Activated CD8-positive, alpha-beta memory T cell treated with anti-CD3 and anti-CD28 coated beads, Interleukin-2, amount 10 ng/mL, durations not matched to agents 7 days and 5 days (primary cell): ENCODE measurements at regions not wholly inside any gene's neighbourhood (a gene's known extent, or its start where the extent isn't known, plus 50 kb on each side); places are given as distances from the start of the nearest gene placed in this dataset.

ENCODE experiments used
- ATAC-seq: fragments of 150-1000 bp; cut with Tn5 transposase; one replicate; pipeline ENCODE4 v1.10.0; 2021; ENCODE audit warnings: moderate library complexity
- CTCF ChIA-PET: fragments of 350-600 bp; sonication (Branson Sonifier 250); formaldehyde crosslinking; loops from one replicate; lab custom pipeline; 2021; ENCODE audit warnings: antibody characterized with exemption; lab: Charles Lee
- DNase-seq: peaks from one replicate; pipeline ENCODE4 v3.0.0-alpha.2; 2020
- H3K27ac Mint-ChIP-seq: one replicate; pipeline ENCODE4 v1.8.0; 2021; ENCODE audit warnings: mild to moderate bottlenecking, mixed read lengths
- H3K27me3 Mint-ChIP-seq: one replicate; pipeline ENCODE4 v1.8.0; 2021; ENCODE audit warnings: mixed read lengths
- H3K36me3 Mint-ChIP-seq: one replicate; pipeline ENCODE4 v1.8.0; 2021; ENCODE audit warnings: mild to moderate bottlenecking, mixed read lengths
- H3K4me1 Mint-ChIP-seq: one replicate; pipeline ENCODE4 v1.8.0; 2021; ENCODE audit warnings: mixed read lengths
- H3K4me3 Mint-ChIP-seq: one replicate; pipeline ENCODE4 v1.8.0; 2021; ENCODE audit warnings: mild to moderate bottlenecking, moderate library complexity, mixed read lengths
- H3K9me3 Mint-ChIP-seq: one replicate; pipeline ENCODE4 v1.8.0; 2022; ENCODE audit warnings: low read depth, mixed read lengths

GRCh38 chr9:81411961-81412360 is 277.4 kb downstream of the TLE1 start:
- CTCF ChIA-PET = no interaction called here
- DNase-seq (no peak), ATAC-seq (no peak)
- Mint-ChIP-seq H3K4me1 (no peaks in the 10 kb centered on the region), H3K27ac (no peak overlapping the region), H3K9me3 (peaks cover 2% of the 10 kb centered on the region), H3K27me3 (no peaks in the 10 kb centered on the region), H3K36me3 (no peaks in the 10 kb centered on the region), H3K4me3 (no peak overlapping the region)

DNA sequence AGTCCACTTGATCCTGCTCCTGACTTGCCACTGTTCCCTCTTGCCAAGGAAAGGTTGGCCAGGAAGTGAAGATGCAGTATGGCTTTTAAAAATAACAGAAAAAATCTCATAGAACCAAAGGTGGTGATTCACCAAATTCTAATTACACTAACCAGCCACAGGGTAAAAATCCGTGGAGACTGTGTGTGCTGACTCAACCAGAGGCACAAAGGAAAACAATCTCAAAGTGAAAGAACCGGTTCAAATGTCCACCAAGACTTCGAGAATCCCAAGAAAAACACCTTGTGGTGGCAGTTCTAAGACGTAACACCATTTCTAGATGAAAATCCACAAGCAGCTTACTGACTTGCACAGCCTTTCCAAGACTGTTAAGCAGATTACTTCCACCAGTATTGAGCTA is 279.1 kb downstream of the TLE1 start:
- no peak for ATAC-seq
- CTCF ChIA-PET = no interaction called here

DNA sequence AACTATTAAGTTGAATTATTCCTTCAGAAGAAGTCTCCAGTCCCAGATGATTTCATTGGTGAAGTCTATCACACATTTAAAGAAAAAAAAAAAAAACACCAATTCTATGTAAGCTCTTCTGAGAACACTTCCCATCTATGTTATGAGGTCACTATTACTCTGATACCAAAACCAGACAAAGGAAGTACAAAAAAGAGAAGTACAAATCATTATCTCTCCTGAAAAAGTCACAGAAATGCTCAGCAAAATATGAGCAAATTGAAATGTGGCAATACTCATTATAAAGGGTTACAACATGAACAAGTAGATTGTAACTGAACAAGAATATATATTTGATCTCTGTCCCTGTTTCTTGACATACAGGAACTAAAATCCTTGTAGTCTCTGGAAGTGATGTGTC is 280.4 kb downstream of the TLE1 start:
- H3K9me3 Mint-ChIP-seq = peaks cover 2% of the 10 kb centered on the region
- no peaks in the 10 kb centered on the region for H3K27me3 Mint-ChIP-seq
- H3K4me1 Mint-ChIP-seq = no peaks in the 10 kb centered on the region
- DNase-seq (no peak), ATAC-seq (no peak)
- CTCF ChIA-PET = no interaction called here
- H3K27ac Mint-ChIP-seq = no peak overlapping the region
- H3K36me3 Mint-ChIP-seq = no peaks in the 10 kb centered on the region
- H3K4me3 Mint-ChIP-seq = no peak overlapping the region

More for the DNA sequence above, 279.1 kb downstream of the TLE1 start:
- H3K36me3 Mint-ChIP-seq = no peaks in the 10 kb centered on the region
- H3K4me1 Mint-ChIP-seq = no peaks in the 10 kb centered on the region
- peaks cover 2% of the 10 kb centered on the region for H3K9me3 Mint-ChIP-seq
- no peak for DNase-seq
- no peak overlapping the region for H3K4me3 Mint-ChIP-seq
- no peak overlapping the region for H3K27ac Mint-ChIP-seq
- H3K27me3 Mint-ChIP-seq = no peaks in the 10 kb centered on the region

GRCh38 chr9:81404931-81405598 is 284.3 kb downstream of the TLE1 start:
- no peak for ATAC-seq
- Mint-ChIP-seq H3K27ac (no peak overlapping the region), H3K36me3 (no peaks in the 10 kb centered on the region), H3K9me3 (peaks cover 2% of the 10 kb centered on the region), H3K4me3 (no peak overlapping the region), H3K4me1 (no peaks in the 10 kb centered on the region), H3K27me3 (no peaks in the 10 kb centered on the region)
- DNase-seq = no peak
- CTCF ChIA-PET = interaction anchor here (0.6 kb wide), 1 partner anchor 12 kb away, joined by 3 read pairs; no protein-coding TSS in a partner anchor

GRCh38 chr9:81397481-81398381 is 291.6 kb downstream of the TLE1 start:
- Mint-ChIP-seq H3K9me3 (peaks cover 6% of the 10 kb centered on the region), H3K27ac (no peak overlapping the region), H3K36me3 (no peaks in the 10 kb centered on the region), H3K4me3 (no peak overlapping the region), H3K4me1 (no peaks in the 10 kb centered on the region), H3K27me3 (no peaks in the 10 kb centered on the region)
- CTCF ChIA-PET = no interaction called here
- DNase-seq = no peak
- no peak for ATAC-seq

- H3K36me3 Mint-ChIP-seq = no peaks in the 10 kb centered on the region
- no peaks in the 10 kb centered on the region for H3K4me1 Mint-ChIP-seq
- CTCF ChIA-PET = no interaction called here
- no peak overlapping the region for H3K27ac Mint-ChIP-seq
- H3K9me3 Mint-ChIP-seq = peaks cover 10% of the 10 kb centered on the region
- no peaks in the 10 kb centered on the region for H3K27me3 Mint-ChIP-seq
- DNase-seq (no peak), ATAC-seq (no peak)
- no peak overlapping the region for H3K4me3 Mint-ChIP-seq
Measured at GRCh38 chr9:81396528-81396927, 292.8 kb downstream of the TLE1 start.

DNA sequence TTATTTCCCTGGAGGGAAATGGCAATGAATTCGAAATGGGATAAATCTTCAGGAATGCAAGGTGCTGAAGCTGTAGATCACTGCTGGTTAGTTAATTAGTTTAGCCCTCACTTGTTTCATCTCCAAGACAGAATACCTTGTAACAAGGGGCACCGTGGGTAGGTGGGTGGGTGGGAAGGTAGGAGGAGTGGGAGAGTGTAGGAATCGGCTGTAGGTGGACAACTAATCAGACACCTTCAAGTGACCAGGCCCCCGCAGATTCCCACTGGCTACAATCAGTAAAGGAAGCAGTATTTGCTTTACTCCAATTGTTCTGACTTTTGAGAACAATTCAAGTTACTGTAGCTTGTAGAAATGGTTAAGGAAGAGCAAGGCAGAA is 293.7 kb downstream of the TLE1 start:
- Mint-ChIP-seq H3K27ac (no peak overlapping the region), H3K4me1 (no peaks in the 10 kb centered on the region), H3K4me3 (no peak overlapping the region), H3K9me3 (peaks cover 10% of the 10 kb centered on the region), H3K27me3 (no peaks in the 10 kb centered on the region), H3K36me3 (no peaks in the 10 kb centered on the region)
- CTCF ChIA-PET = no interaction called here
- ATAC-seq = no peak
- DNase-seq = no peak

DNA sequence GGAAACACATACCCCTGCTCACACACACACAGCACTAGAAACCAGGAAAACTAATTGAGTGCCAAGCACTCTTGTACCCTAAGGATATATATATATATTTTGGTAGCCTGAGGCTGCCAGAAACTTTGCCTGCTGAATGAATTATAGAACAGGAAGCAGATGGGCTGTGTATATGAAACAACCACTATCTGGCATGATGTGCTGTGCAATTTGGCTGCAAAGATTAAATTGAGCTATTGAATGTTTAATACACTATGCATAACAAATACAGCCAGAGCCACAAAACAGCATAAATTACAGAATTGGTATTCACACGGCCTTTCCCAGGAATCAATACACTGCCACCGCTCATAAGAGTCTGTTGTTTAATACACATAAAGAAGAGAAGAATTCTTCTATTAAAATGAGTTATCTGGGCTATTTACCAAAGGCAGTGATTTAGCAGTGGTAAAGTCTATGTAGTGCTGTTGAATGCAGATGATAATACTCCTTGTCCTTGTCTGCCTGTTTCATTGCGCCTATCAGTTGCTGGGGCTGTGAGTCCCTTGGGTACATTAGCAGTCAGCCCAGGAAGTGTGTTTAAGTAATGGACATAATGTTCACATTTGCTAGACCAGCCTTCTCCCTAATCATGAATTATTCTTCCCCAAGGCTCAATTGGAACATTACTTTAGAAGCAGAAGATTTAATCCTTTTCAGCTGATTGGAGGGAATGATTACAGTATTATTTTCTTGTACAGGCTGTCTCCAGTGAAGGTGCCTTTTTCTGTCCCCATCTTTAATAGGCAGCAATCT is 294.3 kb downstream of the TLE1 start:
- Mint-ChIP-seq H3K27me3 (no peaks in the 10 kb centered on the region), H3K4me1 (no peaks in the 10 kb centered on the region), H3K27ac (no peak overlapping the region), H3K36me3 (no peaks in the 10 kb centered on the region), H3K9me3 (peaks cover 15% of the 10 kb centered on the region), H3K4me3 (no peak overlapping the region)
- CTCF ChIA-PET = no interaction called here
- ATAC-seq (no peak), DNase-seq (no peak)

DNA sequence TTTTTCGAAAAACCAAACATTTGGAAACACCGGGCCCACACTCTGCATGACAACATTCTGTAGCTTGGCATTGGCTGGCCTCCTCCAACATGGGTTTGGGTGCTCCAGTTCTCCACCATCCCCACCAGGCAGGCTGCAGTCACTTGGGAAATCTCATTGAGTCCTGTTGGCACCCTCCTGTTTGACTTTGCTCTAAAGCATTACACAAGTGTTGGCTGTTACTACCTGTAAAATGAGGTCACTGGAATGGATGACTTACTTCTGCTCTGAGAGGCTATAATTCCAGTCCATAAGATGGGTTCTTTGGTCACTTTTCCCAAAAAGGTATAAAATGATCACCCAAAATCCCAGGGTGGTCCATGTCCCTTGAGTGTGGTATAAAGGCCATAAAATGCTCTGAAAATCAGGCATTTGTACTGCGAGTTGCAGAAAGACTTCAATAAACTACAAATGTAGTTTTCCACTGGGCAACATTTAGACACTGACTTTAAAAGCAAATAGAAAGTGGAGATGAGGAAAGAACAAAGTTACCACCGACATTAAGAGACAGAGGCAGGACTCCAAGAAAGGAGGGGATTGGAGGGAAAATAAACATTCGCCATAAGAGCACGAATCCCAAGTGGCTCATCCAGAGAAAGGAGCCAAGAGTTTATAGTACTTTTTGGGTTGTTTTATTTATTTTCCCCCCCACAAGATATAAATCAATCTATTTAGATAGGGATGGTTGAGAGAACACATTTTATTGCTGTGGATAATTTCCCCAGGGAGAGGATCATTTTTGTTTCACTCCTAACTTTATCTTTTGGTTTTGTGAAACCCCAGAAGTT is 295.1 kb downstream of the TLE1 start:
- CTCF ChIA-PET = interaction anchor here (0.6 kb wide), 1 partner anchor 11 kb away, joined by 3 read pairs; no protein-coding TSS in a partner anchor
- no peaks in the 10 kb centered on the region for H3K4me1 Mint-ChIP-seq
- peaks cover 13% of the 10 kb centered on the region for H3K9me3 Mint-ChIP-seq
- no peaks in the 10 kb centered on the region for H3K36me3 Mint-ChIP-seq
- DNase-seq (no peak), ATAC-seq (no peak)
- no peak overlapping the region for H3K4me3 Mint-ChIP-seq
- no peak overlapping the region for H3K27ac Mint-ChIP-seq
- no peaks in the 10 kb centered on the region for H3K27me3 Mint-ChIP-seq

DNA sequence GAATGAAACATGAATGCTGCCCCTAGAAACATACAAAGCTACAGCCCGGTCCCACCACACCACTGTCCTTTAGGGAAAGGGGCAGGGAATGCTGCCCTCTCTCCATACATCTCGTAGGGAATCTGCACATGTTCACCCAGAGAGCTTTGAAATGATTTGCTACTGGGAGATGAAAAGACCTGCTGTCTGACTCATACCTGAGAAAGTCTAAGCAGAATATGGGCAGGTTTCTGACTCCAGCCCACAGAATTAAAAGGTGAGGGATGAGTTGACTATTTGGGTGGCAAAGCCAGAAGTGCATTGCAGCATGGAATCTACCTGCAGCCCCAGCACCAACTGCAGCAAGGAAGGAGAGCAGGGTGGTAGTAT is 297.9 kb downstream of the TLE1 start:
- no peak for ATAC-seq
- CTCF ChIA-PET = no interaction called here
- DNase-seq = no peak
- Mint-ChIP-seq H3K4me1 (no peaks in the 10 kb centered on the region), H3K4me3 (no peak overlapping the region), H3K9me3 (peaks cover 13% of the 10 kb centered on the region), H3K27me3 (no peaks in the 10 kb centered on the region), H3K36me3 (no peaks in the 10 kb centered on the region), H3K27ac (no peak overlapping the region)

DNA sequence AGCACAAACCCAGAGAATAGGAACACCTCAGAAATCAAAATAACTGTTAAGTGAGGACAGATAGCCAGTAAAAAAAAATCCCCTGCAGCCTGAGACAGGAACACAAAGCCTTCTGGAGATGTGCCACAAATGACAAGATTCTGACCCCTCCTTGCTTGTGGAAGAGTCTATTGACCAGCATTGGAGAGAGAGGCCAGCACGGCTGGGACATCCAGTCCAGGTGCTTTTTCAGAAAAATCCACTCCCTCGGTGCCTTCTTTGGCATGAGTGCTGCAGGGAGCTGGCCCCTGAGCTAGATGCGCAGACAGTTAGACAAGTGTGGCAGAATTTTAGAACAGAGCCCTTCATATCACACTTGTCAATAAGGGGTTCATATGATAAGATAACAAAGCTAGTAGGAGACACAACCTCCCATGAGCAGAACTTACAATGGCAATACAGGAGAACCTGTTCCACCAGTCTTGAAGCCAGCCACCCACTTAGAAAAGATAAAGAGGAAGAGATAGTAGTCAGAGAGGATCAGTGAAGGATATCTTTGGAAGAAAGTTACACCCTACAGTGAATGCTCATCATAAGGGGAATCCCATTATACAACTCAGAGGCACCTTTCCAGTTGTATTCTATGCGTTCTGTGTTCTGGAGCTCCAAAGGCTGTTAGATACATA is 298.4 kb downstream of the TLE1 start:
- Mint-ChIP-seq H3K27me3 (no peaks in the 10 kb centered on the region), H3K4me3 (no peak overlapping the region), H3K4me1 (no peaks in the 10 kb centered on the region), H3K36me3 (no peaks in the 10 kb centered on the region), H3K27ac (no peak overlapping the region), H3K9me3 (peaks cover 13% of the 10 kb centered on the region)
- CTCF ChIA-PET = no interaction called here
- DNase-seq (no peak), ATAC-seq (no peak)

GRCh38 chr9:81389569-81389993 is 299.8 kb downstream of the TLE1 start:
- H3K36me3 Mint-ChIP-seq = no peaks in the 10 kb centered on the region
- no peak overlapping the region for H3K4me3 Mint-ChIP-seq
- CTCF ChIA-PET = no interaction called here
- DNase-seq = no peak
- H3K27me3 Mint-ChIP-seq = no peaks in the 10 kb centered on the region
- no peak for ATAC-seq
- peaks cover 15% of the 10 kb centered on the region for H3K9me3 Mint-ChIP-seq
- no peaks in the 10 kb centered on the region for H3K4me1 Mint-ChIP-seq
- H3K27ac Mint-ChIP-seq = no peak overlapping the region
